ENCODE measurements at regions not wholly inside any gene's neighbourhood (a gene's known extent, or its start where the extent isn't known, plus 50 kb on each side); places are given as distances from the start of the nearest gene placed in this dataset.
A peak's percentile ranks its signal among the peaks of the same experiment; 100 is the strongest.
"Not testable (repeated sequence)": the region's sequence is repeated elsewhere in the genome, so short reads cannot be mapped to it uniquely, and the experiment has no call there.

GRCh38 chr7:20466543-20467021, 135.9 kb downstream of the ITGB8 start:
- H3K27ac ChIP-seq: no peak overlapping the region
- no peak for DNase-seq (ENCODE audit: low read depth, low spot score)

GRCh38 chr7:20470082-20470481, 139.4 kb downstream of the ITGB8 start:
- no peak overlapping the region for H3K27ac ChIP-seq
- DNase-seq (ENCODE audit: low read depth, low spot score): no peak

DNA sequence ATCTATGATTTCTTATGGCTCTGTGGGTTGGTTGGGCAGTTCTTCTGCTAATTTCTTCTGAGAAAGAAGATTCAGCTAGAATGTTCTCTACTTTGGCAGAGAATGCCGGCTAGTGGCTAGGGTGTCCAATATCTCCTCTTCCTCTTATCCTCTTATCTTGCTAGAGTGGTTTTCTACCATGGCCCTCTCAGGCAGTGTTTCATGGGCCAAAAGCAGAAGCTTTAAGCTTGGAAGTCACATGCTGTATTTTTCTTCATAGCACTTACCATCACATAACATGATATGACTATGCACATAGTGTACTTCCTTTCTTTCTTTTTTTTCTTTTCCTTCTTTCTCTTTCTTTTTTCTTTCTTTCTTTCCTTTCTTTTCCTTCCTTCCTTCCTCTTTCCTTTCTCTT, 140.0 kb downstream of the ITGB8 start:
- H3K27ac ChIP-seq: no peak overlapping the region
- no peak for DNase-seq (ENCODE audit: low read depth, low spot score)

DNA sequence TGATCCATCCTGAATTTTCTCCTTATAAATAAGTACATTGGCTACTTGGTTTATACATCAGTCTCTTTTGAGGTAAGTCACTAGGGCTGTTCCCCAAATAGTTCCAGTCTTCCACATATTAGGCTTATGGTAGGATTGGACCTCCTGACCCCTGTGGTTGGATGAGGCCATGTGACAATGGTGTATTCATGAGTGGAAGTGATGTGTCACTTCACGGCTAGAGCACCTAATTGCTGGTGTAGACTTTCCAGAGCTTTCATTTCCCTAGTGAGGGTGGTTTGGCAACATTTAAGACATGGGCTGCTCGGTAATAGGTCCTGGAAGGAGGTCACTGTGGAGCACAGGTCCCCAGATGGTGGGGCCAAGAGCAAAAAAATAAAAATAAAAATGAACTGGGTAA, 141.2 kb upstream of the ABCB5 start:
- no peak for DNase-seq (ENCODE audit: low read depth, low spot score)

DNA sequence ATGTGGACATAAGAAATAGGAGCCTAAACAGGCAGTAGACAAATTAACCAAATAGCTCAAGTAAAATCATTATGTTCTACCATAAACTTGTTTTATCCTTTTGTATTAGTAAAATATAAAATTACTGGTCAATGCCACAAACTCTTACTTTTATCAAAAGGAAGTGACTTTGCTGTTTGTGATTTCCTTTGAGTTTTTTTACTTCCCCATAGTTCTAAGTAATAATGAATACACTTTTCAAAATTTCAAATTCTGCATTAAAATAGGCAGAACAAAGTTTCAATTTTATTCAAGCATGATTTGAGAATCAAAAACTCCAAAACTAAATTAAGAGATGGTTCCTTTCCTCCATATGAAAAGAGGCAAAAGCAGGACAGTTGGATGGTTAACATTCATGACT, 139.7 kb upstream of the ABCB5 start:
- no peak for DNase-seq (ENCODE audit: low read depth, low spot score)
- no peak overlapping the region for H3K27ac ChIP-seq

More for the DNA sequence above, 141.2 kb upstream of the ABCB5 start:
- no peak overlapping the region for H3K27ac ChIP-seq

GRCh38 chr7:20477067-20477466, 138.4 kb upstream of the ABCB5 start:
- H3K27ac ChIP-seq: no peak overlapping the region
- DNase-seq (ENCODE audit: low read depth, low spot score): no peak

DNA sequence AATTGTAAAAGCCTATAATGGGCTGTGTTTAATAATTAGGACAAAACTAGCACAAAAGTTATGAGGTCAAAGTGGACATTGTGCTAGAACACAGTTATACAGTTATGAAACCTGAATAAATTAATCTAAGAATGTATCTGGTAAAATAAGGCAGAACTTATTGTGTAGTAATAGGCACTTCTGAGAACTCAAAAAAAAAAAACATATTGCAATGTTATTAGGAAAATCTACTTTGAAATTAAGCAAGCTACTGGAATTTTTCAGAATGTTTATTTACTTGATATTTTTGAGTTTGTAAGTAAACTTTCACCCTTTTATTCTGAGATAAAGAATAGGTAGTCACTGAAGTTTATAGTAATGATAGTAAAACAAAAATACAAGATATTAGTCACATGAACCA, 135.8 kb upstream of the ABCB5 start:
- no peak for DNase-seq (ENCODE audit: low read depth, low spot score)
- H3K27ac ChIP-seq: no peak overlapping the region

DNA sequence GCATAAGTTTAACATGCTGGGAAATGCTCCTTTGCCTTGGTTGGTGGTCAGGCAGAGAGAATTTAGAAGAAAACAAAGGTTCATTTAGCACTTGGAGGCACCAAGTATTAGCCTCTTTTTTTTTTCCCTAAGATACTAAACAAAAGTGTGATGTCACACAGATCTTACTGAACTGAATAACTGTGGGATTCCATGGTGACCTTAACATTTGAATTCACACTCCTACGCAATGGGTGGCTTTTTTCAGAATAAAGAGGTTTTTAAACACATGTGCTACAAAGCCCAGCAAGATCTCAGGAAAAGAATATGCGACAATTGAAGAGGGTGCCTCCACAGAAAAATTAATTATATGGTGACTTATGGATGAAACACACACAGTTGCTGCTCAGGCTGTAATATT, 133.4 kb upstream of the ABCB5 start:
- H3K27ac ChIP-seq: no peak overlapping the region
- DNase-seq (ENCODE audit: low read depth, low spot score): no peak

DNA sequence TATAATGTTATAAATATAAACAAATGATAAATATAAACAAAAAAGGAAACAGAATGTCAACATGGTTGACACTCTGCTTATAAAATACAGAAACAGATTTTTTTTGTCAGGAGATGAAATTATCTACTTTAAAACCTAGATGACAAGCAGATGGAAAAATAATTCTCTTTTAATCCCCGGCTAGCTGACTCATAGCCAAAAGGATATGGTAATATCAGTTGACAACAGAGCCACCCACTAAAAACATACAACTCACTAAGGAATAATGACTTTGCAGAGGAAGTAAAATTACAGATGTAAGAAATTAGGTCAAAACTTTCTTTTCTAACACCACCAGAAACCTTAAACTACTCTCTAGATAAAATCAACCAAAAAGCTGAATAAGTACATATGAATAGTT, 131.1 kb upstream of the ABCB5 start:
- no peak for DNase-seq (ENCODE audit: low read depth, low spot score)
- no peak overlapping the region for H3K27ac ChIP-seq

- DNase-seq (ENCODE audit: low read depth, low spot score): no peak
- no peak overlapping the region for H3K27ac ChIP-seq
Observed at GRCh38 chr7:20488850-20489249, 126.6 kb upstream of the ABCB5 start.

- DNase-seq (ENCODE audit: low read depth, low spot score): no peak
- H3K27ac ChIP-seq: no peak overlapping the region
Observed at GRCh38 chr7:20491284-20491683, 124.2 kb upstream of the ABCB5 start.

GRCh38 chr7:20494566-20494965, 120.9 kb upstream of the ABCB5 start:
- H3K27ac ChIP-seq: no peak overlapping the region
- no peak for DNase-seq (ENCODE audit: low read depth, low spot score)

DNA sequence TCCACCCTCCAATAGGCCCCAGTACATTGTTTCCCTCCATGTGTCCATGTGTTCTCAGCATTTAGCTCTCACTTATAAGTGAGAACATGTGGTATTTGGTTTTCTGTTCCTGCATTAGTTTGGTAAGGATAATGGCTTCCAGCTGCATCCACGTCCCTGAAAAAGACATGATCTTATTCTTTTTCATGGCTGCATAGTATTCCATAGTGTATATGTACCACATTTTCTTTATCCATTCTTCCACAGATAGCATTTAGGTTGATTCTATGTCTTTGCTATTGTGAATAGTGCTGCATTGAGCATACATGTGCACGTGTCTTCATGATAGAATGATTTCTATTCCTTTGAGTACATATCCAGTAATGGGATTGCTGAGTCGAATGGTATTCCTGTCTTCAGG, 114.0 kb upstream of the ABCB5 start:
- not testable (repeated sequence) for DNase-seq (ENCODE audit: low read depth, low spot score); H3K27ac ChIP-seq

- no peak for DNase-seq (ENCODE audit: low read depth, low spot score)
- H3K27ac ChIP-seq: no peak overlapping the region
Observed at GRCh38 chr7:20503278-20503950, 112.1 kb upstream of the ABCB5 start.

GRCh38 chr7:20504060-20504459, 111.4 kb upstream of the ABCB5 start:
- no peak for DNase-seq (ENCODE audit: low read depth, low spot score)
- H3K27ac ChIP-seq: no peak overlapping the region

DNA sequence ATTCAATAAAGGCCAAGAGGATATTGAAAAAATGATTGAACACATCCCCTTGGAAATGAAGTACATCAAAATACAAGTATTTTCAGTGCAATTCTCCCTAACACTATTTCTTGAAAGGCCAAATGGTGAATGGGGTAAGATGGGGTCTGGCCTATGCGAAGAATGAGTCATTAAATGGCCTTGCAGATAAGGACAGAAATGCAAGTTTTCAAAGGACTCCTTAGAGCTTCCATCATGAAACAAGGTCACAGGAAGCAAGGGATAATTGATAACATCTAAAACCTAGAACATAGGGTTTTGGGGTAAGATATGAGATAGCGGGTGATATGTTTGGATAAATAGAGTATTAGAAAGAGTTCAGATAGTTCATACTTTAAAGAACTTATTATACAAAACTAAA, 109.3 kb upstream of the ABCB5 start:
- DNase-seq (ENCODE audit: low read depth, low spot score): no peak
- no peak overlapping the region for H3K27ac ChIP-seq

GRCh38 chr7:20507157-20507556, 108.3 kb upstream of the ABCB5 start:
- peak overlapping the region; percentile 10 for H3K27ac ChIP-seq
- no peak for DNase-seq (ENCODE audit: low read depth, low spot score)

DNA sequence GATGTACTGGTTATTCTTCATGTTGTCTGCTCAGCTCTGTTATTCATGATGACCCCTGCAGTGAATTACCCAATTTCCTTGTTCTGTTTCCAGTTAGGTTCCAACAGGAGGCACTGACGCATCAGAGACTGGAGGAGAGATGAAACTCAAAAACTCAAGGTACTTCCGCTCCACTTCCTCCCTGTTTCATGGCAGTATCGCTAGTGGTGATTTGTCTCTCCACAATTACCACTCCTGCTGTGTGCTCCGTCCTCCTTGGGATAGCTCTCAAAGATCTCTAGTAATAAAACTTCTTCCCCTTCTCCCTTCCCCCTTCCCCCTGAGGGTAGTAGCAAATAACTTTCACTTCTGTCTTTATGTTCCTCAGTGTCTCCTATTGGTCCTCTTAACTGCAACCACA, 107.4 kb upstream of the ABCB5 start:
- H3K27ac ChIP-seq: no peak overlapping the region
- DNase-seq (ENCODE audit: low read depth, low spot score): no peak

- no peak overlapping the region for H3K27ac ChIP-seq
- DNase-seq (ENCODE audit: low read depth, low spot score): no peak
Observed at GRCh38 chr7:20509892-20510572, 105.4 kb upstream of the ABCB5 start.

- H3K27ac ChIP-seq: no peak overlapping the region
- DNase-seq (ENCODE audit: low read depth, low spot score): no peak
Observed at GRCh38 chr7:20510573-20510900, 104.9 kb upstream of the ABCB5 start.

DNA sequence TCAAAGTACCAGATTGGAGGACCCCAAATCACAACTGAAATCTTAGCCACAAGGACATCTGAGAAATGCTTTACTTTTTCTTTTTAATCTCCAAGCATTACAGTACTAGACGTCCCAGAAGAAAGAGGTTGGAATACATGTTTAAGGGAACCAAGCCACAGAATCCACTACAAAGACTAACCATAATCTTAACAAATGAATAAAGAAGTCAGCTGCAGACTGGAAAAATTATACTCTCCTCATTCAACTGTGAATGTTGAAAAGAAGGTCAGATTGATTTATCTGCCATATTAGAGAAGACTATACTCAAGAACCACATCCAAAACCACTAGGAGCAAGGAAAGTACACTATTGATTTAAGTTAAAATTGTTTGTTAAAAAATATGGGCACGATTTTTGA, 102.1 kb upstream of the ABCB5 start:
- H3K27ac ChIP-seq: no peak overlapping the region
- DNase-seq (ENCODE audit: low read depth, low spot score): no peak

GRCh38 chr7:20513897-20514296, 101.6 kb upstream of the ABCB5 start:
- DNase-seq (ENCODE audit: low read depth, low spot score): no peak
- no peak overlapping the region for H3K27ac ChIP-seq

Data from epithelial cell of prostate (primary cell).